Stimulated activated CD4-positive, alpha-beta T cell treated with anti-CD3 and anti-CD28 coated beads, Interleukin-15, amount 100 ng/mL, for 48 hours (primary cell): ENCODE measurements at regions not wholly inside any gene's neighbourhood (a gene's known extent, or its start where the extent isn't known, plus 50 kb on each side); places are given as distances from the start of the nearest gene placed in this dataset.
"Not testable (repeated sequence)": the region's sequence is repeated elsewhere in the genome, so short reads cannot be mapped to it uniquely, and the experiment has no call there.

ENCODE experiments used
- DNase-seq, 2 donors: peaks; one replicate each; pipeline ENCODE4 v3.0.0-alpha.2; 2020; ENCODE audit warnings: low read depth in 2 of 2

DNA sequence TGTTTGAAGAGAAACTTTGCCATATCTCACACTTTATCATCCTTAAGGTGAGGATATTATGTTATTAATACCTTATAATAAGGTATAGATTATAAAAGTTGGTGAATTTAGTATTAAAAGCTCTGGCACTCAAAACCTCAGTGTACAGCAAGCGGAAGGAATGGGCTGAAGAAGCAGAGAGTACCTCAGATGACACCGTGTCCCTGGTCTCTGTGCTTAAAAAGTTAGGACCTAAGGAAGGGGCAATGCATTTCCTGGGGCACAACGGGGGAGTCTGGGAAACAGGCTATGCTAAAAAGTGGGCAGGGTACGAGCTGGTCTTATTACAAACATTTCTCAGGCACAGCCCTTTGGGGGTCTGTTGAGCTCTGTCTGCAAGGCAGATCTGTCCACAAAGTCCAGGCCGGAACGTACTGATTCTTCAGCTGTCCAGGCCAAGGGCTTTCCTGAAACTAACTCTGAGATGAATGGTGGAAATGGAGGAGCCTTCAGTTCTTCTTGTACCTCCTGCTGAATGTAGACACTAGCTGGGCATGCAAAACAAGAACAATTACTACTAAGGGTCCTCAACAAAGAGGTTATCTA lies 202.7 kb downstream of the POM121L12 start:
- no peak for DNase-seq

- not testable (repeated sequence) for DNase-seq
Measured at GRCh38 chr7:53239151-53239550, 203.7 kb downstream of the POM121L12 start.

DNA sequence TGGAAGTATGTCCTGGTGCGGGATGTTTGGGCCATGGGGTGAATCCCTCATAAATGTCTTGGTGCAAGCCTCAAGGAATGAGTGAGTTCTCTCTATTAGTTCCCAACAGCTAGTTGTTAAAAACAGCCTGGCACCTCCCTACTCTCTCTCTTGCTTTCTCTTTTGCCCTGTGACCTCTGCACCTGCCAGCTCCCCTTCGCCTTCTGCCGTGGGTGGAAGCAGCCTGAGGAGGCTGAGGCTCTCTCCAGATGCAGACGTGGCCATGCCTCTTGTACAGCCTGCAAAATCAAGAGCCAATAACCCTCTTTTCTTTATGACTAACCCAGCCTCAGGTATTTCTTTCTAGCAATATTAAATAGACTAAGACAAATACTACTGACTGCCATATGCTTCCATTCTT lies 210.3 kb downstream of the POM121L12 start:
- DNase-seq: no peak

GRCh38 chr7:53246957-53247356 lies 211.5 kb downstream of the POM121L12 start:
- no peak for DNase-seq

- no peak for DNase-seq
Measured at GRCh38 chr7:53252539-53252938, 217.1 kb downstream of the POM121L12 start.

DNA sequence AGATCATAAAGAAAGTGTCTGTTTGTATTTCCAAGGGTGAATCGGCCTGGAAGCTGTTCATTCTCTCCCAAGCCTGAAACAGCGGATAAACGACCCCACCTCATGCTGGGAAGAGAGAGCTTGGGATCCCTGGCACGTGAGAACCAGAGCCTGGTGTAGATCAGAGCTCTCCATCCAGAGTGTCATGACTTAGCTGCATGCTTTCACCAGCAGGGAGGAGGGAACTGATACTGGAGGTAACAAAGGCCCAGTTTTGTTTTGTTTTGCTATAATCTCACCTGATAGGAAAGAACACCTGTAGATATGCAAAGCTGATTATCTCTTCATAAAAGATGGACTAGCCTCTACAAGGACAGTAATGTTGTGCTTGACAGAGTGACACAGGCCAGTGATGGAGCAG lies 236.6 kb downstream of the POM121L12 start:
- no peak for DNase-seq

DNA sequence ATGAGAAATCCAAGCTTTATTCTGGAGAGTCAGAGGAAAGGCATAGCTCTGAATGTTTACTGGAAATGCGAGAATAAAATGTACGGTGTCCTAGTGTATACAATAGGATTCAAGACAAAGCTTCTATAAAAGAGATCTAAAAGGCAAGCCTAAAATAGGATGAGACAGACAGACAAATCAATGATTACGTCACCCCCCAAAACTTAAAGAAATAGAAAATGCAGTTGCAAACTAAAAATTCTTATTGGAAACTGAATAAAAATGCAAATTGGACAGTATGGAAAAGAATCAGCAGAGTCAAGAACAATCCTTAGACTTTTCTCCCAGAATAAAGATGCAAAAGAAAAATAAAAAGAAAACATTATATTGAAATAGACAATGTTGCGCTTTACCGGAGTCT lies 245.9 kb downstream of the POM121L12 start:
- DNase-seq: no peak

GRCh38 chr7:53292341-53292740 lies 256.9 kb downstream of the POM121L12 start:
- DNase-seq: no peak

DNA sequence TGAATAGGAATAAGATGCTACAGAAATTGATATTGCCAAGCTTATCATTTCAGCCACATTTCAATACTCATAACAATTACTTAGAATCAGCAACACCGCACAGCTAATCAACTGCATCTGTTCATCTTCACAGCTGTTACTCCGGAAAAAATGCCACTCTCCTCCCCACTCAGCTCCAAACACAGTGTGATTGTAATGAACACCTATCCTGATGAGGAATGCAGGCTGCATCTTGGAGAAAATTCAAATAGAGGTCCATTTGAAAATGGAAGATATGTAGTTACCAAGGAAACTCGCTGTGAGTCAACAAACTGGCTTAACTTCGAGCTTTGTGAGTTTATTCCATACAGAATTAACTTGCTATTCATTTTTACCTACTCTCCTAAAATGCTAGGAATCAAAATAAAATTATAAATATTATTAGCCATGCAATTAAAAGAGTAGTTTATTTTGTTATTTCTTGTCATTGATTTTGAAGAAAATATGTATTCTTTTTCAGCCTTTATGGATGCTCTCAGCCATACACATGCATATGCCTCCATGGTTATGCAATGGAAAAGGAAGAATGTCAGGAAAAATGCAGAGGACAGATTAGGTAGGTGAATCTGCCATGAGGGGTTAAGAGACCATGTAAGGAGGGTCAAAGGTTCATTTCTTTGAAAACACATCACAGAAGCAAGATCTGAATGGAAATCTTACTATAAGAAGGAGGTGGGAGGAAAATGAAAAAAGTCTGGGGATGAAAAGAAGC lies 267.2 kb downstream of the POM121L12 start:
- no peak for DNase-seq

- no peak for DNase-seq
Measured at GRCh38 chr7:53303781-53304180, 268.3 kb downstream of the POM121L12 start.

GRCh38 chr7:53306846-53307245 lies 271.4 kb downstream of the POM121L12 start:
- DNase-seq: no peak

- no peak for DNase-seq
Measured at GRCh38 chr7:53311205-53311604, 275.8 kb downstream of the POM121L12 start.

DNA sequence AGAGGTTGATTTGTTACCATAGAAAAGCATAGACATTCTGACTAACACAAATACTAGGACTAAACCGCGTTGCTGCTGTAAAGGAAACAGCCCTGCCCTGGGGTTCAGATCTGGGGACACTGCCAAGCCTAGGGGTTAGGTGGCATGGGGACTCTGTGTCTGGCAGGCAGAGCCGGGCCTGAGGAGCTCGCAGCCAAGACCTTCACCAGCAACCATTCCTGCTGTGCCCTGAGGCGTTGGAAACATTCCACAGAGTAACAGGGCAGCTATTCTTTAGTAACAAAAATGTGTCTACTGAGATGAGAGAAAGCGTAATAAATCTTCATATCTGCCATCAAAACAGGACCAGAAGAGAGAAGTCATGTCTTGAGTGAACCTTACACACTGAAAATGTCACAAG lies 280.5 kb downstream of the POM121L12 start:
- DNase-seq: no peak

- no peak for DNase-seq
Measured at GRCh38 chr7:53318566-53318965, 283.1 kb downstream of the POM121L12 start.

- DNase-seq: no peak
Measured at GRCh38 chr7:53325061-53325460, 289.6 kb downstream of the POM121L12 start.

DNA sequence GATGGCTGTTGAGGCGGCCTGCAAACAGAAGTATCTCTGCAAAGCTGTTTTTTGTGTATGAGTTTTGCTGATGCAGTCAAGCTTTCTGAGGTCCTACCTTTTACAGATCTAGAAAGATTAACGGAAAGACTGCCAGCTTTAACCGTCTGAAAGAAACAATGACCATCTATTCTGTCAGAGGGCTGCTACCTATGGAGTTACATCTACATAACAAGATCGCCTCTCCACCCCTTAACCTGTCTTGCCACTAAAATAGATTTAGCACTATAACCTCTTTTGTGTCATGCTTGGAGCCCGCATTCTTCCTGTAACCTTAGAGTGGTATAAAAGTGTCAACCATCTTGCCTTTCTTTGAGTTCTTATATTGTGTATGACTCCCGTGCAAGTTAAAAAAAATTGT lies 291.2 kb downstream of the POM121L12 start:
- DNase-seq: no peak

DNA sequence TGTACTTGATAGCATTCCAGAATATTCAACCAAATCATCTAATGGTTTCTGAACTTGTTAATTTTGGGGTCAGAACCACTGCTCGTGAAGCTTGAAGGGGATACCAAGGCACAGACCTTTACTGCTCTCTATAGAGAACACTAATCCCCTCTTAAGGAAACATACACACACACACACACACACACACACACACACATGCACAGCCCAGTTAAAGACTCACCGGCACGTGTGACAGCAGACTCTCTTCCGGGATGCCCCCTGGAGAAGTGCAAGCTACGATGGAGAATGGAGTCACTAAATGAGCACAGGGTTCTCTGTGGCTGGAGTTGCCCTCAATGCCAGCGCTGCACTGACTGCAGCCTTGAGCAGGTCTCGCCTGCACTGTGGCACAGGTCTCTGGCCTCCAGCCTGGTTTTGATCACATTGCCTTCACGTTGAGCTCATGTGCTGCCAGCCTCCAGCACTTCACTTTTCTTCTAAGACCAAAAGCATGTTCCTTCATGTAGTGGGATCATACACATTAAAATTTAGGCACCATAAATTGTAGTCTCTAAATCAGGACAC lies 300.8 kb downstream of the POM121L12 start:
- DNase-seq: no peak

DNA sequence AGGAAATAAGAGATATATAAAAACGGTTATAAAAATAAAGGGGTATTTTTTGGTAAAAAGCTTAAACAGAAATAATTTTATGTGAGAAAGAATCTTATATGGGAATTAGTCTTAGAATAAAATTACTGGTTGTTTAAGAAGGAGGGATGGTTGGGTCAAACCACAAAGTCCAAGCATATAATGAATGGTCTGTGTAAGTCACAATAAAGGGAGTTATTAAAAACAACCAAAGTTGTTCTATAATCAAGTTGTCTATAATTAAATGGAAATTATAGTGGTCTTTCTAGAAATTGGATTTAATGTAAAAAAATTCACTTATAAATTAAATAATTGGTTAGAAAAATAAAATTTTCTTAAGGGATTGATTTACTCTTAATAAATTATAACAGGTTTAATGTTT lies 304.8 kb downstream of the POM121L12 start:
- DNase-seq: no peak

DNA sequence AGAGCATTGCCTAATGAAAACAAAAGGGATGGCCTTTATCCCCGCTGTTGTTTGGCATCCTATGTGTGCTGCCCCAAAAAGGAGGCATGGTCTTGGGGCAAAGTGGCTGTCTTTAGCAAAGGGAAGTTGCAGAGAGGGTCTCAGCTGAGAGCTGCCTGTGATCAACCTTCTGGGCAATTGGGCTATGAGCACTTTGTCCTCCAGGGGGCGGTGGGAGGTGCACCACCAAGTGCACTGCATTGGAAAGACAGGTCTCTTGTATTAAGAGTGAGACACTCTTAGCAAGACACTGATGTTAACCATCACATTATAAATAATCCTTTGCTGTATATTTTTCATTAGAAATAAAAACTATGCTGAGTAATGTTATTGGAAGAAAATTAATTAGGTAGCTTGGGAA lies 314.8 kb downstream of the POM121L12 start:
- peak in 1 of 2 donors; percentile 1 for DNase-seq

- DNase-seq: no peak
Measured at GRCh38 chr7:53351681-53352080, 316.2 kb downstream of the POM121L12 start.

- no peak for DNase-seq
Measured at GRCh38 chr7:53358269-53358668, 322.8 kb downstream of the POM121L12 start.

DNA sequence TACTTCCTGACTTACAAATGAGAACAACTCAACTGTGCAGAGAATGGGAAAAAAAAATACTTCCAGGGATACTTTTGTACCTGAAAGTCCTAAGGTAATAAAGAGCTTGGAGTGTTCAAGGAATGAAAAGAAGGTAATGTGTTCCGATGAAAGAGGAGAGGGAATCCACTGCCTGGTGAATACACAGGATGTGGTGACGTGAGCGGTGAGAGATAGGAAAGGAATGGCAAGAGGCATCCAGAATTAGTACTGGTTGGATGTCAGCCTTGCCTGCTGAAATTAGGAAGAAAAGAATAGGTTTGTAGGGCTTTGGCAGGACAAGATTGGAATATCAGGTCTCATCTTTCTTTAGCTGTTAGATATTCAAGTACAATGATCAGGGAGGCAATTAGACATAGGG lies 347.7 kb downstream of the POM121L12 start:
- no peak for DNase-seq

- not testable (repeated sequence) for DNase-seq
Measured at GRCh38 chr7:53385239-53385638, 349.8 kb downstream of the POM121L12 start.
